BE2C (cell line): ENCODE measurements at regions not wholly inside any gene's neighbourhood (a gene's known extent, or its start where the extent isn't known, plus 50 kb on each side); places are given as distances from the start of the nearest gene placed in this dataset.

Source experiments
- DNase-seq: peaks from one replicate; pipeline ENCODE4 v3.0.0-alpha.2; 2020
- H3K27me3 ChIP-seq: fragments of 250-450 bp; sonication (Bioruptor Pico); 2 replicates; pipeline ENCODE4 v1.5.1; 2020; ENCODE audit warnings: mild to moderate bottlenecking
- H3K36me3 ChIP-seq: fragments of 250-450 bp; sonication (Bioruptor Pico); 2 replicates; pipeline ENCODE4 v1.5.1; 2020; ENCODE audit warnings: mild to moderate bottlenecking
- H3K4me1 ChIP-seq: fragments of 250-450 bp; sonication (Bioruptor Pico); 2 replicates; pipeline ENCODE4 v1.5.1; 2020
- H3K4me3 ChIP-seq: 2 replicates; pipeline ENCODE4 v1.5.1; 2011; ENCODE audit warnings: low read depth, low read length
- H3K9me3 ChIP-seq: fragments of 250-450 bp; sonication (Bioruptor Pico); 2 replicates; pipeline ENCODE4 v1.5.1; 2020
- TF ChIP-seq, protein P1 (sequence below): IDR thresholded peaks from 2 replicates; pipeline ENCODE4 v1.5.1; 2012; ENCODE audit warnings: mild to moderate bottlenecking, low read depth, low read length

DNA sequence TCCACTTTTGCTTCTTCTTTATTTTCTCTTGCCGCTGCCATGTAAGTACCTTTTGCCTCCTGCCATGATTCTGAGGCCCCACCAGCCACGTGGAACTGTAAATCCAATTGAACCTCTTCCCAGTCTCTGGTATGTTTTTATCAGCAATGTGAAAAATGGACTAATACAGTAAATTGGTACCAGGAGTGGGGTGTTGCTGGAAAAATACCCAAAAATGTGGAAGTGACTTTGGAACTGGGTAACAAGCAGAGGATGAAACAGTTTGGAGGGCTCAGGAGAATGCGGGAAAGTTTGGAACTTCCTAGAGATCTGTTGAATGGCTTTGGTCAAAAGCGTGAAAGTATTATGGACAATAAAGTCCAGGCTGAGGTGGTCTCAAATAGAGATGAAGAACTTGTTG, 670.3 kb upstream of the ZWINT start:
- Histone ChIP-seq H3K27me3 (no peaks in the 10 kb centered on the region), H3K4me3 (no peak overlapping the region), H3K36me3 (no peaks in the 10 kb centered on the region), H3K9me3 (no peaks in the 10 kb centered on the region), H3K4me1 (no peaks in the 10 kb centered on the region)
- TF ChIP-seq, protein P1, sequence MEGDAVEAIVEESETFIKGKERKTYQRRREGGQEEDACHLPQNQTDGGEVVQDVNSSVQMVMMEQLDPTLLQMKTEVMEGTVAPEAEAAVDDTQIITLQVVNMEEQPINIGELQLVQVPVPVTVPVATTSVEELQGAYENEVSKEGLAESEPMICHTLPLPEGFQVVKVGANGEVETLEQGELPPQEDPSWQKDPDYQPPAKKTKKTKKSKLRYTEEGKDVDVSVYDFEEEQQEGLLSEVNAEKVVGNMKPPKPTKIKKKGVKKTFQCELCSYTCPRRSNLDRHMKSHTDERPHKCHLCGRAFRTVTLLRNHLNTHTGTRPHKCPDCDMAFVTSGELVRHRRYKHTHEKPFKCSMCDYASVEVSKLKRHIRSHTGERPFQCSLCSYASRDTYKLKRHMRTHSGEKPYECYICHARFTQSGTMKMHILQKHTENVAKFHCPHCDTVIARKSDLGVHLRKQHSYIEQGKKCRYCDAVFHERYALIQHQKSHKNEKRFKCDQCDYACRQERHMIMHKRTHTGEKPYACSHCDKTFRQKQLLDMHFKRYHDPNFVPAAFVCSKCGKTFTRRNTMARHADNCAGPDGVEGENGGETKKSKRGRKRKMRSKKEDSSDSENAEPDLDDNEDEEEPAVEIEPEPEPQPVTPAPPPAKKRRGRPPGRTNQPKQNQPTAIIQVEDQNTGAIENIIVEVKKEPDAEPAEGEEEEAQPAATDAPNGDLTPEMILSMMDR, result no peak
- DNase-seq, result no peak

DNA sequence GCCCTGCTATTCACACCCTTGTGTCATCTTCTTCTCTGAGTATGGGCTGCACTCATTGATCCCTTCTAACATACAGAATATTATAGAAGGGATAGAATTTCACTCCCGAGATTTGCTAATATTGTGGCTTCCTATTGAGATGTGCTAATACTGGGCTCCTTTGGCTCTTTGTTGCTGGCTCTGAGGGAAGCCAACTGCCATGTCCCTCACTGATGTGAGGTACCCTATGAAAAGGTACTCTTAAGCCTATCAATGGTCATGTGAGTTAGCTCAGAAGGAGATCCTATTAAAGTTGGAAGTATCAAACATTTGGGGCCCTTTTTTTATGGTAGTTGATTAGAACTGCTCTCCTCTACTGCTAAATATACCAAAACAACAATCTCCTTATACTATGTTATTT, 665.2 kb upstream of the ZWINT start:
- Histone ChIP-seq H3K4me3 (no peak overlapping the region), H3K36me3 (no peaks in the 10 kb centered on the region), H3K4me1 (no peaks in the 10 kb centered on the region), H3K9me3 (no peaks in the 10 kb centered on the region), H3K27me3 (no peaks in the 10 kb centered on the region)
- TF ChIP-seq, protein P1, result no peak
- no peak for DNase-seq

DNA sequence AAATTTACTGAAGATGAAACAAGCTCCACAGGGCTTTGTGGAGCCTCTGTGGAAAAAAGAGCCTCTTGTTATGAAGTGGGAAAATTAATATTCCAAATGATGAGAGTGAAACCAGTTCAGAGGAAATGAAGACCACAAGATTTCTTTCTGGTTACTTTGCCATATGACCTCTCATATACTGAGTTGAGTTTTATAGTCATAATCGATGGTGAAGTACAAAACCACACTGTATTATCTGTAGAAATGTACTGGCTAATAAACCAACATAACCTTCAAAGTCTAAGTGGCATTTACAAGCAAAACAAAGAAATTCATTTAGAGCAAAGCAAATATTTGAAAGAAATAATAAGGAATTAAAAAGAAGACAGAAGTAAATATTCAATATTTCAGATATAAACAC, 662.6 kb upstream of the ZWINT start:
- Histone ChIP-seq H3K9me3 (no peaks in the 10 kb centered on the region), H3K4me1 (no peaks in the 10 kb centered on the region), H3K4me3 (no peak overlapping the region), H3K36me3 (no peaks in the 10 kb centered on the region), H3K27me3 (no peaks in the 10 kb centered on the region)
- DNase-seq, result no peak
- TF ChIP-seq, protein P1, result no peak

DNA sequence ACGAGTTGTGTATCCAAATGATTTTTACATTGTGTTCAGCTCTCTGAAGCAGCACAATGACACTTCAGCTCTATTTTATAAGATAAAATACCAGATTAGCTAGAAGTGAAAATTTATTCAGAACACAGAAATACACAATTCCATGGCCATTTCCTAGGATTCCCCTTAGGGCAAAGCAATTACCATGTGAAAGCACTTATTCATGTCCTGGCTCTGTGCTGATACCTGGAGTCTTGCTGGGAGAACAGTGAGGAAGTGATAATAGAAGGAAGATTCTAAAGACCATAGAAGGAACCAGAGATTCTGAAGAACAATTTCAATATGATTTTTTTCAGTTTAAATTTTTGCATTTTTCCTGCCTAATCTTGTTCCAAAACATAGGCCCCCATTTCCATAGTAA, 657.4 kb upstream of the ZWINT start:
- H3K4me3 ChIP-seq, result no peak overlapping the region
- TF ChIP-seq, protein P1, result no peak
- H3K4me1 ChIP-seq, result no peaks in the 10 kb centered on the region
- no peaks in the 10 kb centered on the region for H3K9me3 ChIP-seq
- DNase-seq, result no peak
- H3K27me3 ChIP-seq, result no peaks in the 10 kb centered on the region
- no peaks in the 10 kb centered on the region for H3K36me3 ChIP-seq

DNA sequence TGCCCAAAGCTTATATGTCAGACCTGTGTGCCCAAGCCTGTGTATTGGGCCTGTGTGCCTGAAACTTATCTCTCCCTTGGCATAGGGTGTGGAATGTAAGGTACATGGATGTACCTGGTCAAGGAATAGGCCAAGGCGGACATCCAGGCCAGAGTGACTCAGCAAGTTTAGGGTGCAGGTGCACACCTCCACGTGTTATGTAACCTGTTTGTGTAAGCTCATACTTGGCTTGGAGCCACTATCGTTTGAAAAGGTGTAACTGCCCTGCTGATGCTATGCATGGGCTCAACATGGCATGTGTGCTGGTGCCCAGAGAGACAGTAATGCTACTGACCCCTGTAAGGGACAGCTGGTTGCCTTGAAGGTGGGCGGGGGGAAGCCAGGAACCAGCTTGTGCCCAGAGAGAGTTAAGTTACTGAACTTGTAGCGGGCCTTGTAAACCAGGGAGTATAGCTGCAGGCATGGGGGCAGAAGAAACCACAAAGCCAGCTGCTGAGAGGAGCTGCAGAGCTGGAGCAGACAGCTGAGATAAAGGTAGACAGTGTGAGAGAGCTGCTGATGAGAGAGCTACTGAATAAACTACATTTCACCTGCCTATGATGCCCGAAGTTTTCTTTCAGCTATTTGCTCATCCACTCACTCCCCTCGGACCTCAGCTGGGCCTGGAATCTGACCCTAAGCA, 656.4 kb upstream of the ZWINT start:
- H3K4me1 ChIP-seq, result no peaks in the 10 kb centered on the region
- no peaks in the 10 kb centered on the region for H3K27me3 ChIP-seq
- DNase-seq, result no peak
- TF ChIP-seq, protein P1, result no peak
- no peak overlapping the region for H3K4me3 ChIP-seq
- H3K9me3 ChIP-seq, result no peaks in the 10 kb centered on the region
- H3K36me3 ChIP-seq, result no peaks in the 10 kb centered on the region

DNA sequence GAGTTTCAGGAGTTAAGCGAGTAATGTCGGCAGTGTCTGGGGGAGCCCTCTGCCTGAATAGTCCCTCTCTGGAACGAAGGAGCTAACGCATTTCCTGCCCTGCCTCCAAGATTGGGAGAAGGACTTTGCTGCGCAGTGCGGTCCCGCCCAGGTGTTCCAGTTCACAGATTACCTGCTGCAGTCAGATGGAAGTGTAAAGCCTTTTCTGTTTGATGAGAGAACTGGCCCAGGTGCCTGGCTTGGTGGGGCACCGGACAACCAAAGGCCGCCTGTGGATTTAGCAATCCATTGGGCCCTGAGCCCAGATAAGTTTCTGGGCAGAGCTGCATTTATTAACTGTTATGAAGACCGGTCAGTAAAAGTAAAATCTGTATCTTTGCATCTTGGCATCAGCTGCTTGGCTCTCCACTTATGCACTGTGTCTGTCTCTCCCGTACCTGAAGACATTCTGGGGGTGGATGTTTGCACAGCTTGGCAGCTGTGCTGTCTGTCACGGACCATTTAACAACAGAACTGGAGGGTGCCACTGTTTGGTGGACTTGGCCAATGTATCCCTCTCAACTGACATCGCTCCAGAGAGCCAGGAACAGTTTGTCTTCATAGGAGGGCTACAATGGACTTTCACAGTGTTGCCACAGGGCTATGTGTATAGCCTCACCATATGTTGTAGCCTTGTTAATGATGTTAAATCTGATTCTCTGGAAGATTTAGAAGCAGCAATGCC, 654.7 kb upstream of the ZWINT start:
- H3K4me3 ChIP-seq, result no peak overlapping the region
- no peaks in the 10 kb centered on the region for H3K9me3 ChIP-seq
- no peak for DNase-seq
- H3K4me1 ChIP-seq, result no peaks in the 10 kb centered on the region
- no peaks in the 10 kb centered on the region for H3K36me3 ChIP-seq
- TF ChIP-seq, protein P1, result no peak
- no peaks in the 10 kb centered on the region for H3K27me3 ChIP-seq
